Mesendoderm (in vitro differentiated cells): ENCODE measurements at regions not wholly inside any gene's neighbourhood (a gene's known extent, or its start where the extent isn't known, plus 50 kb on each side); places are given as distances from the start of the nearest gene placed in this dataset.

Experiments used
- DNase-seq: peaks from one replicate; pipeline ENCODE4 v3.0.0; 2013
- H2AK5ac ChIP-seq: 2 replicates; pipeline ENCODE4 v1.6.1; 2013; ENCODE audit warnings: low read length, inconsistent platforms
- H2BK120ac ChIP-seq: 2 replicates; pipeline ENCODE4 v1.6.1; 2013; ENCODE audit warnings: low read depth, mild to moderate bottlenecking, low read length, moderate library complexity, mixed read lengths
- H2BK15ac ChIP-seq: replicated peaks from 2 replicates; pipeline ENCODE4 v1.6.1; 2013; ENCODE audit warnings: low read depth, mild to moderate bottlenecking, moderate library complexity
- H2BK5ac ChIP-seq: 2 replicates; pipeline ENCODE4 v1.6.1; 2013; ENCODE audit warnings: low read length, inconsistent platforms
- H3K18ac ChIP-seq: 2 replicates; pipeline ENCODE4 v1.6.1; 2013; ENCODE audit warnings: mild to moderate bottlenecking, low read length, mixed read lengths
- H3K23ac ChIP-seq: one replicate; pipeline ENCODE4 v1.6.1; 2013; ENCODE audit warnings: low read length
- H3K27ac ChIP-seq: 2 replicates; pipeline ENCODE4 v1.5.1; 2013; ENCODE audit warnings: low read depth, mild to moderate bottlenecking, inconsistent platforms, low read length, moderate library complexity
- H3K27me3 ChIP-seq: 2 replicates; pipeline ENCODE4 v1.6.1; 2013; ENCODE audit warnings: low read length, control low read depth, mild to moderate bottlenecking, inconsistent platforms; ENCODE audit not compliant: insufficient read depth, poor library complexity
- H3K36me3 ChIP-seq: 2 replicates; pipeline ENCODE4 v1.6.1; 2013; ENCODE audit warnings: low read length, inconsistent platforms; ENCODE audit not compliant: control insufficient read depth, insufficient read depth
- H3K4ac ChIP-seq: one replicate; pipeline ENCODE4 v1.6.1; 2013; ENCODE audit warnings: low read depth, mild to moderate bottlenecking, low read length, moderate library complexity
- H3K4me1 ChIP-seq: 2 replicates; pipeline ENCODE4 v1.6.1; 2013; ENCODE audit warnings: low read depth, low read length, inconsistent platforms; ENCODE audit not compliant: control insufficient read depth
- H3K4me2 ChIP-seq: 2 replicates; pipeline ENCODE4 v1.6.1; 2013; ENCODE audit warnings: low read length
- H3K4me3 ChIP-seq: 2 replicates; pipeline ENCODE4 v1.5.1; 2013; ENCODE audit warnings: mild to moderate bottlenecking, low read length
- H3K56ac ChIP-seq: one replicate; pipeline ENCODE4 v1.6.1; 2013; ENCODE audit warnings: low read length
- H3K79me1 ChIP-seq: 2 replicates; pipeline ENCODE4 v1.6.1; 2013; ENCODE audit warnings: low read length, inconsistent platforms
- H3K79me2 ChIP-seq: 2 replicates; pipeline ENCODE4 v1.6.1; 2013; ENCODE audit warnings: mild to moderate bottlenecking, low read length; ENCODE audit not compliant: control insufficient read depth, insufficient read depth
- H3K9ac ChIP-seq: 2 replicates; pipeline ENCODE4 v1.6.1; 2013; ENCODE audit warnings: low read length, inconsistent platforms
- H4K5ac ChIP-seq: one replicate; pipeline ENCODE4 v1.6.1; 2013; ENCODE audit warnings: low read length
- H4K8ac ChIP-seq: one replicate; pipeline ENCODE4 v1.6.1; 2013; ENCODE audit warnings: low read depth, mild to moderate bottlenecking, control low read depth, low read length, moderate library complexity
- WGBS: extraction: QIAGEN DNeasy Blood & Tissue Kit; methylation state at CpG from one replicate; pipeline ENCODE4 v1.1.7; 2013; ENCODE audit warnings: low lambda C conversion rate, missing lambda C conversion rate; ENCODE audit not compliant: insufficient coverage; ENCODE audit errors: extremely low coverage; 5-methylcytosine and 5-hydroxymethylcytosine counted together

GRCh38 chr13:86758116-86758515 is 913.1 kb upstream of the SLITRK5 start:
- Histone ChIP-seq H3K23ac (no peak overlapping the region), H2AK5ac (no peak overlapping the region), H2BK120ac (no peak overlapping the region), H2BK5ac (no peak overlapping the region), H3K4me1 (no peaks in the 10 kb centered on the region), H3K56ac (no peak overlapping the region), H4K5ac (no peak overlapping the region), H3K27me3 (no peaks in the 10 kb centered on the region), H4K8ac (no peak overlapping the region), H3K9ac (no peak overlapping the region), H3K18ac (no peak overlapping the region), H3K79me1 (no peaks in the 10 kb centered on the region), H3K4ac (no peak overlapping the region), H3K27ac (no peak overlapping the region), H3K4me3 (no peak overlapping the region), H3K36me3 (no peaks in the 10 kb centered on the region), H2BK15ac (no peak overlapping the region), H3K4me2 (no peak overlapping the region), H3K79me2 (no peaks in the 10 kb centered on the region)
- no CpG with 5 or more reads among the region's 4 CpGs for WGBS
- no peak for DNase-seq

GRCh38 chr13:86760620-86761019 is 910.6 kb upstream of the SLITRK5 start:
- Histone ChIP-seq H2BK120ac (no peak overlapping the region), H2AK5ac (no peak overlapping the region), H3K4ac (no peak overlapping the region), H3K4me2 (no peak overlapping the region), H3K79me2 (no peaks in the 10 kb centered on the region), H3K23ac (no peak overlapping the region), H3K27me3 (no peaks in the 10 kb centered on the region), H3K4me3 (no peak overlapping the region), H3K36me3 (no peaks in the 10 kb centered on the region), H4K5ac (no peak overlapping the region), H3K56ac (no peak overlapping the region), H4K8ac (no peak overlapping the region), H3K4me1 (no peaks in the 10 kb centered on the region), H3K27ac (no peak overlapping the region), H3K9ac (no peak overlapping the region), H2BK15ac (no peak overlapping the region), H3K18ac (no peak overlapping the region), H3K79me1 (no peaks in the 10 kb centered on the region), H2BK5ac (no peak overlapping the region)
- DNase-seq, result no peak
- no CpG with 5 or more reads among the region's 5 CpGs for WGBS

- H3K23ac ChIP-seq, result no peak overlapping the region
- no peak for DNase-seq
- no peak overlapping the region for H3K27ac ChIP-seq
- no peak overlapping the region for H3K56ac ChIP-seq
- H2AK5ac ChIP-seq, result no peak overlapping the region
- H3K4me3 ChIP-seq, result no peak overlapping the region
- H3K4ac ChIP-seq, result no peak overlapping the region
- no peak overlapping the region for H4K8ac ChIP-seq
- H2BK5ac ChIP-seq, result no peak overlapping the region
- no CpG with 5 or more reads among the region's 3 CpGs for WGBS
- no peak overlapping the region for H3K18ac ChIP-seq
- no peak overlapping the region for H4K5ac ChIP-seq
- no peak overlapping the region for H3K4me2 ChIP-seq
- H3K36me3 ChIP-seq, result no peaks in the 10 kb centered on the region
- no peaks in the 10 kb centered on the region for H3K79me2 ChIP-seq
- H3K4me1 ChIP-seq, result no peaks in the 10 kb centered on the region
- H3K9ac ChIP-seq, result no peak overlapping the region
- no peaks in the 10 kb centered on the region for H3K27me3 ChIP-seq
- H2BK15ac ChIP-seq, result no peak overlapping the region
- H3K79me1 ChIP-seq, result no peaks in the 10 kb centered on the region
- no peak overlapping the region for H2BK120ac ChIP-seq
Observed at GRCh38 chr13:86765462-86765861, 905.7 kb upstream of the SLITRK5 start.

- H3K27ac ChIP-seq, result no peak overlapping the region
- no peaks in the 10 kb centered on the region for H3K79me2 ChIP-seq
- WGBS, result no CpG with 5 or more reads among the region's 2 CpGs
- no peak overlapping the region for H3K4me2 ChIP-seq
- no peak overlapping the region for H3K4ac ChIP-seq
- H2AK5ac ChIP-seq, result no peak overlapping the region
- no peaks in the 10 kb centered on the region for H3K4me1 ChIP-seq
- no peaks in the 10 kb centered on the region for H3K79me1 ChIP-seq
- H3K9ac ChIP-seq, result no peak overlapping the region
- no peak overlapping the region for H3K18ac ChIP-seq
- no peak overlapping the region for H2BK15ac ChIP-seq
- no peaks in the 10 kb centered on the region for H3K36me3 ChIP-seq
- H4K5ac ChIP-seq, result no peak overlapping the region
- H3K56ac ChIP-seq, result no peak overlapping the region
- H3K4me3 ChIP-seq, result no peak overlapping the region
- DNase-seq, result no peak
- H3K23ac ChIP-seq, result no peak overlapping the region
- H4K8ac ChIP-seq, result peak overlapping the region; percentile 39
- no peak overlapping the region for H2BK120ac ChIP-seq
- H2BK5ac ChIP-seq, result no peak overlapping the region
- no peaks in the 10 kb centered on the region for H3K27me3 ChIP-seq
Observed at GRCh38 chr13:86788616-86789015, 882.6 kb upstream of the SLITRK5 start.

GRCh38 chr13:86792153-86792651 is 879.0 kb upstream of the SLITRK5 start:
- no peak overlapping the region for H3K4ac ChIP-seq
- no peak overlapping the region for H3K18ac ChIP-seq
- no peaks in the 10 kb centered on the region for H3K27me3 ChIP-seq
- no CpG with 5 or more reads among the region's 49 CpGs for WGBS
- no peaks in the 10 kb centered on the region for H3K4me1 ChIP-seq
- H3K4me3 ChIP-seq, result no peak overlapping the region
- H3K36me3 ChIP-seq, result no peaks in the 10 kb centered on the region
- no peak overlapping the region for H3K4me2 ChIP-seq
- H3K79me1 ChIP-seq, result no peaks in the 10 kb centered on the region
- no peak overlapping the region for H4K8ac ChIP-seq
- H3K79me2 ChIP-seq, result no peaks in the 10 kb centered on the region
- no peak overlapping the region for H3K9ac ChIP-seq
- DNase-seq, result no peak
- H2BK5ac ChIP-seq, result no peak overlapping the region
- no peak overlapping the region for H3K23ac ChIP-seq
- H3K27ac ChIP-seq, result no peak overlapping the region
- H2BK120ac ChIP-seq, result no peak overlapping the region
- H4K5ac ChIP-seq, result no peak overlapping the region
- no peak overlapping the region for H3K56ac ChIP-seq
- no peak overlapping the region for H2BK15ac ChIP-seq
- no peak overlapping the region for H2AK5ac ChIP-seq

- Histone ChIP-seq H3K23ac (no peak overlapping the region), H4K8ac (no peak overlapping the region), H2AK5ac (no peak overlapping the region), H3K9ac (no peak overlapping the region), H3K4ac (no peak overlapping the region), H3K56ac (no peak overlapping the region), H3K4me1 (no peaks in the 10 kb centered on the region), H3K27ac (no peak overlapping the region), H2BK5ac (no peak overlapping the region), H3K27me3 (no peaks in the 10 kb centered on the region), H3K79me2 (no peaks in the 10 kb centered on the region), H2BK120ac (no peak overlapping the region), H3K4me3 (no peak overlapping the region), H4K5ac (no peak overlapping the region), H3K79me1 (no peaks in the 10 kb centered on the region), H2BK15ac (no peak overlapping the region), H3K36me3 (no peaks in the 10 kb centered on the region), H3K4me2 (no peak overlapping the region), H3K18ac (no peak overlapping the region)
- WGBS, result no CpG with 5 or more reads among the region's 2 CpGs
- no peak for DNase-seq
Observed at GRCh38 chr13:86795858-86796257, 875.3 kb upstream of the SLITRK5 start.
